Mucosa of gallbladder (tissue), 1 donor: ENCODE measurements at regions not wholly inside any gene's neighbourhood (a gene's known extent, or its start where the extent isn't known, plus 50 kb on each side); places are given as distances from the start of the nearest gene placed in this dataset.
A peak's percentile ranks its signal among the peaks of the same experiment; 100 is the strongest.

Source experiments
- DNase-seq: peaks from one replicate; pipeline ENCODE4 v3.0.0-alpha.2; 2020; ENCODE audit warnings: low spot score
- donor health status: DM: no; HTN: no; CAD: no.

- DNase-seq: no peak
Measured at GRCh38 chr11:8799273-8799672, 111.7 kb upstream of the AKIP1 start.

DNA sequence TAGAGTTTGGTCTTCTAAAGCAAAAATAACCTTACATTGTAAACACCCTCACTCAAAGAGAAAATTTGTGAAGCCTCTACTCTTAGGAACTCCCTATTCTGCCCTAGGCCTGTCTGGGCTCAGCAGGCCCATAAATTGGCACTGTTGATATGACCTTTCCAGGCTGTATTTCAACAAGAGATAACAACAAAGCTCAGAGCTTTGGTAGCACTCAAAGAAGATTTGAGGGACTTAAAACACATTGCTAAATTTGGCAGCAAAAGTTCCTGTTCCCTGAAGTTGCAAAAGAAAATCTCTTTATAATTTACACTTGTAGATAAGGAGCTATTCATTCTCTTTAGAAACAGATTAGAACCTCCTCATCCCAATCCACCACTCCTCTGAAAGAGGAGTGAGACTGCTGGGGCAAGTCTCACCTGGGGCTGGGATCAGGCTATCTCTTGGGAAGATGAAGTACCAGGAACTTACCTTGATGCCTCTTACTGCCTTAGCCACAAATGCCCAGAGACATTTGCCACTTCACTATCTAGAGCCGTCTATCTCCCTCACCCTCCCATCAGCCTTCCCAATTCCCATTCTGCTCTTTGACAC lies 110.4 kb upstream of the AKIP1 start:
- DNase-seq: no peak

DNA sequence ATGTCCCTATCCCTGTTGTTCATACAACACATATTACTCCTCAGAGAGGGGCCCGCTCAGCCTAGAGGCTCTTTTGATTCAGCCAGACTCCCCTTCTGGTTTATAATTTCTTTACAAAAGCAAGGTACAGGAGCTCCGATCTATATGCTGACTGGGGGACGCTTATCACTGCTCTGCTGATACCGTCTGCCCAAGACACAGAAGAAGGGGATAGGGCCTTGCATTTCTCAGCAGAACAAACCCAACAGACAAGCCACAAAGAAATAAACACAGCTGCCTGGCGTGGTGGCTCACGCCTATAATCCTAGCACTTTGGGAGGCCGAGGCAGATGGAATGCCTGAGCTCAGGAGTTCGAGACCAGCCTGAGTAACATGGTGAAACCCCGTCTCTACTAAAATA lies 109.9 kb upstream of the AKIP1 start:
- DNase-seq: no peak

DNA sequence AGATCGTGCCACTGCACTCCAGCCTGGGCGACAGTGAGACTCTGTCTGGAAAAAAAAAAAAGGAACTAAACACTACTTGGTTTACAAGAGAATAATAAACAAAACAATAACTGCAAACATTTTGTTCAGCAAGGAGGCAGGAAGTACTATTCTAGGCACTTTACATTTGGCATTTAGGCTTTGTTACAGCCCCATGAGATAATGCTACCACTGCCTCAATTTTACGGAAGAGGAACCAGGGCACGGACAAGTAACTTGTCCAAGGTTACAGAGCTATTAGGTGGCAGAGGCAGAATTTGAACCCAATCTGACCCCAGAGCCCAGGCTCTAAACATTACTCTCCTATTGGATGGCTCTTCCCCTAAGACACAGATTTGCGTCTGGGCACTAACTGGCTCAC lies 108.7 kb upstream of the AKIP1 start:
- no peak for DNase-seq

DNA sequence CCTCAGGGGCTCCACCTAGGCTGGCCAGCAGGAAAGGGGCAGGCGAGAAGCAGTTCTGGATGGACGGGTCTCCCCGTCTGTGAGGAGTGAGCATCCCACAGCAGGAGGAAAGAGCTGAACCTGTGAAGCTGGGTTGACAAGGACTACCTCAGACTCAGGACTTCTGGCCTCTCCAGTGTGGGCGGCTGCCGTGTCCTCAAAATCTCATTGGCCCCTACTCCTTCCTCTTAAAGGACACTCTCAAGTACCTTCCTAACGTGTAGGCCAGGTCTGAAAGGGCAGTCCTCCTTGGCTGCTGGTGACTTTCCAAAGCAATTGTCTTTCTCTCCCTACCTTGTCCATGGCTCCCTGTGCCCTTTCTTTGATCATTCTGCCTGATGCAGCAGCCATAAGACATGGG lies 107.0 kb upstream of the AKIP1 start:
- no peak for DNase-seq

DNA sequence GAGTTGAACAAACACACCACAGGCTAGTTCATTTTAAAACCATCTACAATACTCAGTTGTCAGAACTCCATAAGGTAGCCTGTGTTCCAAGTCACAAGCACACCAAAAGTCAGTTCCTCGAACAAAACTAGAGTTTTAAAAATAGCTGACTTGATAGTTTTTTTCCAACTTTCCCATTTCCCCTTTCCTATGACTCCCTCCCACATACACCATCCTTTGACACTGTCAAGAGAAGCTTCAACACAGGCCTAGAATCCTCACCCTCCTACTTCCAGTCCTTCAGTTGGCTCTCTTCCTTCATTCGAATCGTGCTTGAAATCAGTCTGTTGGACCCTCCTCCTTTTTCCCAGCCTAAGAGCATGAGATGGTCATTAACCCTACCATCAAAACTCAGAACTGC lies 105.7 kb upstream of the AKIP1 start:
- DNase-seq: no peak

DNA sequence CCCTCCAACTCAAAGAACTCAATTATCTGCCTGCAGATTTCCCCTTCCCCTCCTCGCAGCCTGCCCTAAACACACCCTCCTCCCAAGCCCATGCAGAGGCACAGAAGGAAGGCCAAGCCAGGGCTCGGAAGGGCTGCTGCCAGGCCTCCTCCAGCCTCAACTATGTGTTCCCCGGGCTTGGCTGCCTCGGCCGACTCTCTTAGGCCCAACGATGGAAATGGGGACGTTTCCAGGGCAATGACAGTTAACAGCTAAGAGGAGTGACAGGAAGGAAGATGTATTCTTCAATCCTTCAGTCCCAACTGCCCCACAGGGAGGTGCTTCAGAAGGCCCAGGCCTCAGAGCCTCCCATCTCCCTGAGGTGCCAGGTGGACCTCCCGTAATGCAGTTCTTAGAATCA lies 104.0 kb upstream of the AKIP1 start:
- no peak for DNase-seq

DNA sequence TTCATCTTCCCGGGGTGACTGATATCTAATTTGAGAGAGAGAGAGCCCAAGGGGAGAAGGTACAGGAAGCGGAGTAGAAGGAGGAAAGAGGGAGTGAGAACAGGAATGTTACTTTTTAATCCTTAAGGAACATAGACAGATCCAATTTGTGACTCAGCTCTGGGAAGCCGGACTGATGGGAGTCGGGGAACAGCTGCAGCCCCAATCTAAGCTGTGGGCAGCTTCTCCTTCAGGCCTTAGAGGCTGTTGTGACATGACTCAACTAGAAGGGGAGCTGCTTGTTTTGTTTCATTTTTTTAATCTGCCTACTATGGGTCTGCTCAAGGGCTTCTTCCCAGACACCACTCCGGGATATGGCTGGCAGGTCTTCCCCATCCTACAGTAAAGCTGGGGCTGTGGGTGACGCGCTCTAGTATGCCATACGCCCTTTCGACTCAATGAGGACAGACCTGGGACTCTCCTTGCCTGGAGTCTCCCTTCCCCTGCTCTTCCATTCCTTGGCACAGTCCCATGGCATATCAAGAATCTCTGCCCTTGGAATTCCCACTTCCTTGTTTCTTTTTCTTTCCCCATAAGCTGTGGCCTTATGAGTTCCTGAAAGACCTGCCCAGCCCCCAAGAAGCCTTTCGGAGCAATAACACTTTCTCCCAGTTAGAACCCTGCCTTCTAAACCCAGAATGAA lies 103.3 kb upstream of the AKIP1 start:
- peak; percentile 49 for DNase-seq

- no peak for DNase-seq
Measured at GRCh38 chr11:8808226-8808585, 102.8 kb upstream of the AKIP1 start.

DNA sequence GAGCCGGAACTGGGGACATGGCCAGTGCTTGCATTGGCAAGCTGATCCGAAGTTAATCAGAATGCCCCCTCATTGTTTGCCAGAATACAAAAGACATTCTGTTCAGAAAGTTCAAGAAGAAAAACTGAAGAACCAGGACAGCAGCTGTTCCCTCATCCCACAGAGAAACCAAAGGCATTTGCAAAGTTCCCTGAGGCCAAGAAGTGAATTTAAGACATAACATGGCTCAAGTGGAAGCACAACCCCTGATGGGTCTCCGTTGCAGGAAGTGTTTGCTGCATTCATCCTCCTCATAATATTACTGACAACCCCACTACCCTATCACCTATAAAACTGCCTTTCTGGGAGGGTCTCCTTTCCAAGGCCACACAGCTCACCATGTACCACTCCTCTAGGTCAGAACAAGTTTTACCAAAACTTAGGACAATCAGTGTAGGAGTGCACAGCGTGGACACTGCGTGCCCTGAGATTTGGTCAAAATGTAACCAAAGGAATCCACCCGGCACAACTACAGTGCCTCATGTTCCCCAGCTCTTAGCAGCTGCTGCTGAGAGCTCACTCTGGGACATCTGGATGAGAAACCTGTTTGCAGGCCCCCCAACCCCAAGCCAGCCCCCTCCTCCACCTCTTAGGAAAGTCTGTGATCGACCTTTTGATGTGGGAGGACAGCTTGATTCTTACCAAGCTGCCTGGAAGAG lies 101.6 kb upstream of the AKIP1 start:
- DNase-seq: no peak

GRCh38 chr11:8809939-8810539 lies 101.0 kb upstream of the AKIP1 start:
- no peak for DNase-seq

GRCh38 chr11:8810540-8811301 lies 100.3 kb upstream of the AKIP1 start:
- peak; percentile 88 for DNase-seq

DNA sequence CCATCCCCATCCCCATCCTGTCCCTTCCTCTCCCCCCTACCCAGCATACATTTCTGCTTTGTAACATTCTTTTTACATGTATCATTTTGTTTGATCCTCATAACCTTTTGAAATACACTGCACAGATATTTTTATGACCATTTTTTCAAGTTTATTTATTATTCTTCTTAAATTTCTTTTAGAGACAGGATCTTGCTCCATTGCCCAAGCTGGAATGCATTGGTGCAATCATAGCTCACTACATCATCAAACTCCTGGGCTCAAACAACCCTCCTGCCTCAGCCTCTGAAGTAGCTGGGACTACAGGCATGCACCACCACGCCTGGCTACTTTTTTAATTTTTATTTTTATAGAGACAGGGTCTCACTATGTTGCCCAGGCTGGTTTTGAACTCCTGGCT lies 99.4 kb upstream of the AKIP1 start:
- no peak for DNase-seq

DNA sequence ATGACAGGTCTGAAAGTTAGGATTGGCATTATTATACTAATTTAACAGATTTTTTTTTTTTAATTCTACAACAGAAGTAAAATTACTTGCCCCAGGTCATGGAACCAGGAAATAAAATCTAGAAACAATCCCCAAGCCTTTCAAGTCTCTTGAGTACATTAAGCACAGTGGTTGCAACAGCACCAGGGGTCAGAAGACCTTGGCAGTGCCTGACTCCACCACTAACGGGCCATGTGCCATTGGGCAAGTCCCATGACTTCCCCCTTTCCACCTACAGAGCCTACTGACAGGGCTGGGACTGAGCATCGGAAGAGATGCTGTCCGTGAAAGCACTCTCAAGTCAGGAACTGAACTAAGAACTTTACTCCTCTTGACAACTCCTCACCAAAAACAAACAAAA lies 98.6 kb upstream of the AKIP1 start:
- DNase-seq: peak; percentile 71

GRCh38 chr11:8813658-8814057 lies 97.3 kb upstream of the AKIP1 start:
- DNase-seq: peak; percentile 64

DNA sequence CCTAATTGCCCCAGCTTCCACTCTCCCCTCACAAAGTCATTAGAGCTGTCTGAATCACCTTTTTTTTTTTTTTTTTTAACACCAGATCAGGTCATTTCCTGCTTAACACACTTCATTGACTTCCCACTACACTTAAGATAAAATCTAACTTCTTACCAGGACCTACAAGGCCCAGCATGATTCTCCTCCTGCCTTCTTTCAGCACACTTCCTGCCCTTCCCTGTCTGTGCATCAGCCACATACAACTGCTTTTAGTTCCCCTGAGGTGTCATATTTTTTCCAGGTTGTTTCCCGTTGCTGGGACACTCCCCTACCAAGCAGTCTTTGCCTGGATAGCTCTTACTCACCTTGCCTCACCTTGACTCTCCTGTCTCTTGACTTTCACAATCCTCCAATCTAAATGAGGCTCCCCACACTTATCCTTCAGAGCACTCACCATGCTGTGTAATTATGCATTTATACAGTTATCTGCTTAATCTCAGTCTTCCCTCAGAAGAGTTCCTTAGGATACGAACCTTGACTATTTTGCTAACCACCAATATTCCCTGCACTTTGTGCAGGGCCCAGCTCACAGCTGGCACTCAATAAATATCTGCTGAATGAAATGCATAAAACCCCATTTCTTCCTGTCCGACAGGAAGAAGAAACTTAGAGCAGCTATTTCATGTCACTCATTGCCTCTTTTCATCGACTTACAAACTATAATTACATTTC lies 96.6 kb upstream of the AKIP1 start:
- DNase-seq: no peak

GRCh38 chr11:8814923-8815240 lies 96.1 kb upstream of the AKIP1 start:
- DNase-seq: no peak

DNA sequence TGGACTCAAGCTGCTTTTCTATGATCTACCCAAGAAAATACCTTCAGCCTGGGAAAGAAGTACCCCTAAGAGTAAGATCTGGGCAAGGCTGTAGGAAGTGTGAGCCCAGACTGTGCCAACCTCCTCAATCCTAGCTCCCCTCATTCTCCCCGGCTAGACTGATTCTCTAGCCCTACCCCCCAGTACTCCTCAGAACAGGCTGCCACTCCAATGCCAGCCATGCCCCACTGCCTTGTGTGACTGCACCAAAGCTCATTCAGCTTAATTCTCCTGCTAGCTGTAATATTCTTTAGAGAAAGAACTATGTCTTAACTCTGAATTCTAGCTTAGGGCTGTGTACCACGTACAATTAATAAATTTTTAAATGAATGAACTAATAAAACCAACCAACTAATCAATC lies 92.6 kb upstream of the AKIP1 start:
- no peak for DNase-seq

DNA sequence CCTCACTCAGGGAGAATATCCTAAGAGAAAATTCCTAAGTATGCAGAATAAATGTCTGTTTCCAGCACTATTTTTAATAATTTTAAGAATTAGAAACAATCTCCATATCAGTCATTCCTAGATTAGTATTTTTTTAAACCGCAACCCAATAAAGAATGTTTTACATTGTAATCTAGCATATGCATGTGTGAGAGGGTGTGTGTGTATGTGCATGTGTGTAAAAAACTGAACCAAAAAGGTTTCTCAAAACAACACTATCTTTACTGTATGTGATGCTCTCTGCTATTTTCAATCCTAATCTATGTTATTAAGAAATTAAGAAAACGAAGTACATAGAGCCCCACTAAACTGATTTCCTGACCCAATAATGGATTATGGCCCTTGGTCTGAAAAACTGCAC lies 90.6 kb upstream of the AKIP1 start:
- DNase-seq: no peak

GRCh38 chr11:8822469-8822868 lies 88.5 kb upstream of the AKIP1 start:
- no peak for DNase-seq

DNA sequence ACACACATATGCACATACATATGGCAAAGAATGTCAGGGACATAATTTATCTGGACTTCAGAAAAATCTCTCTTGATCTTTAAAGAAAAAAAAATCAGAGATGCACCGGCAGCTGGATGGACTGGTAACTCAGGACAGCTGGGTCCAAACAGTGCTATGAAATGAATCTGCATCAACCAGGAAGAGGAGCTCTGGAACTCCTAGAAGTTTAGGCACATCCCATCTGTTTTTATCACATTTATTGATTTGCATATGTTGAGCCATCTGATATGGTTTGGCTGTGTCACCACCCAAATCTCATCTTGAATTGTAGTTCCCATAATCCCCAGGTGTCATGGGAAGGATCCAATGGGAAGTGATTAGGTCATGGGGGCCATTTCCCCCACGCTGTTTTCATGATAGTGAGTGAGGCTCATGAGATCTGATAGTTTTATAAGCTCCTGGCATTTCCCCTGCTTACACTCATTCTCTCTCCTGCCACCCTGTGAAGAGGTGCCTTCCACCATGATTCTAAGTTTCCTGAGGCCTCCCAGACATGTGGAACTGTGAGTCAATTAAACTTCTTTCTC lies 87.7 kb upstream of the AKIP1 start:
- no peak for DNase-seq
